Kidney capillary endothelial cell (primary cell): ENCODE measurements at regions not wholly inside any gene's neighbourhood (a gene's known extent, or its start where the extent isn't known, plus 50 kb on each side); places are given as distances from the start of the nearest gene placed in this dataset.

Experiments used
- DNase-seq: peaks from one replicate; pipeline ENCODE4 v3.0.0-alpha.2; 2018; ENCODE audit warnings: low spot score

- DNase-seq, result no peak
These were observed 529.0 kb downstream of the MCTP2 start for GRCh38 chr15:94760348-94760747.

- DNase-seq, result no peak
These were observed 530.2 kb downstream of the MCTP2 start for GRCh38 chr15:94761574-94761973.

- DNase-seq, result no peak
These were observed 537.7 kb downstream of the MCTP2 start for GRCh38 chr15:94769089-94769488.

- no peak for DNase-seq
These were observed 538.8 kb downstream of the MCTP2 start for GRCh38 chr15:94770199-94770598.

- DNase-seq, result no peak
These were observed 545.7 kb downstream of the MCTP2 start for GRCh38 chr15:94777037-94777436.

GRCh38 chr15:94778840-94779239, 547.5 kb downstream of the MCTP2 start:
- no peak for DNase-seq

GRCh38 chr15:94780166-94780565, 548.8 kb downstream of the MCTP2 start:
- no peak for DNase-seq

GRCh38 chr15:94785091-94785490, 553.7 kb downstream of the MCTP2 start:
- no peak for DNase-seq

GRCh38 chr15:94791008-94791407, 559.6 kb downstream of the MCTP2 start:
- DNase-seq, result no peak

GRCh38 chr15:94791510-94791909, 560.1 kb downstream of the MCTP2 start:
- DNase-seq, result no peak

GRCh38 chr15:94792196-94792595, 560.8 kb downstream of the MCTP2 start:
- no peak for DNase-seq

GRCh38 chr15:94793207-94793606, 561.8 kb downstream of the MCTP2 start:
- DNase-seq, result no peak

- DNase-seq, result no peak
These were observed 562.3 kb downstream of the MCTP2 start for GRCh38 chr15:94793641-94794040.

GRCh38 chr15:94804613-94805012, 573.3 kb downstream of the MCTP2 start:
- no peak for DNase-seq

GRCh38 chr15:94815110-94815731, 583.9 kb downstream of the MCTP2 start:
- no peak for DNase-seq

GRCh38 chr15:94815914-94816313, 584.6 kb downstream of the MCTP2 start:
- DNase-seq, result no peak

GRCh38 chr15:94829887-94830884, 598.8 kb downstream of the MCTP2 start:
- no peak for DNase-seq

- no peak for DNase-seq
These were observed 602.6 kb downstream of the MCTP2 start for GRCh38 chr15:94834000-94834399.

- DNase-seq, result no peak
These were observed 603.1 kb downstream of the MCTP2 start for GRCh38 chr15:94834494-94834893.

- no peak for DNase-seq
These were observed 606.9 kb downstream of the MCTP2 start for GRCh38 chr15:94838281-94838680.

GRCh38 chr15:94840794-94841783, 609.7 kb downstream of the MCTP2 start:
- DNase-seq, result no peak

- DNase-seq, result no peak
These were observed 611.7 kb downstream of the MCTP2 start for GRCh38 chr15:94843060-94843459.
